Right kidney (tissue), 1 donor: ENCODE measurements at regions not wholly inside any gene's neighbourhood (a gene's known extent, or its start where the extent isn't known, plus 50 kb on each side); places are given as distances from the start of the nearest gene placed in this dataset.

Source experiments
- DNase-seq: peaks from one replicate; pipeline ENCODE4 v3.0.0-alpha.2; 2016

DNA sequence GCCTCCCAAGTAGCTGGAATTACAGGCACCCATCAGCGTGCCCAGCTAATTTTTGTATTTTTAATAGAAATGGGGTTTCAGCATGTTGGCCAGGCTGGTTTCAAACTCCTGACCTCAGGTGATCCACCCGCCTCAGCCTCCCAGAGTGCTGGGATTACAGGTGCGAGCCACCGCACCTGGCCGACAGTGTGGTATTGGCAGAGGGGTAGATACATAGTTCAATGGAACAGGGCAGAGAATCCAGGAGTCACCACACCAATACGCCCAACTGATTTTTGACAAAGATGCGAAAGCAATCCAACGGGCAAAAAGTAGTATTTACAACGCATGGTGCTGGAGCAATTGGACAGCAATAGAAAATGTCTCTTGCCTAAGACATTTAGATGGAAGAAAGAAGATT, 164.0 kb upstream of the PPP1R26 start:
- no peak for DNase-seq

DNA sequence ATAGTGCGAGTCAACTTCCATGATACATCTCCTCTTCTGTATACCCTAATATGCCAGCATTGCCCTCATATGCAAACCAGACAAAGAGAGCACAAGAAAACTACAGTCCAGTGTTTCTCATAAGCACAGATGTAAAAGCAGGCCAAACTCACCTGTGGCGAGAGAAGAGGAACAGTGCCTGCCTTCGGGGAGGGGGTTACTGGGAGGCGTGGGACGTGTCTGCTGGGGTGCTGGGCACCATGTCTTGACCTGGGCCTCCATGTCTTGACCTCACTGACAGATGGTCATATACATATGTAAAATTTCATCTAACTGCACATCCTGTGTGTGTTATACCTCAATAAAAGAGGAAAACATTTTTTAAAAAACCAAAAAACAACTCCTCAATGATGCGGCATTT, 159.3 kb upstream of the PPP1R26 start:
- DNase-seq: no peak

GRCh38 chr9:135320943-135321342, 158.6 kb upstream of the PPP1R26 start:
- no peak for DNase-seq

DNA sequence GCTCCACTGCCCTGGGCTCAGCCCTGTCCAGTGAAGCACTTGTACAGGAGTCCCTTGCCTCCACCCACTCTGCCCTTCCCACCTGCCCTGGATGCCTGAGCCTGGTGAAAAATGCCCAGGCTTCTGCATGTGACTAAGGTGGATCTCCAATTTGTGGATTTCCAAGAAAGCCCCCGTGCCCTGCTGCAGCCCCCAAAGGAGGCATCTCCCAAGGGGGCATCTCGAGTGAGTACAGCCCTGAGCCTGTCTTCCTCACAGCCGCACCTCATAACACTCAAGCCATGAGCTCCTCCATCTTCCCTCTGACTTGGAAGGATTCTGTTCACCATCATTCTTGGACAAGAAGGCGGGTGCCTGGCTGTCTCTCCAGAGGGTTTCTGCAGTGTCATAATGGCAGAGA, 158.0 kb upstream of the PPP1R26 start:
- no peak for DNase-seq

DNA sequence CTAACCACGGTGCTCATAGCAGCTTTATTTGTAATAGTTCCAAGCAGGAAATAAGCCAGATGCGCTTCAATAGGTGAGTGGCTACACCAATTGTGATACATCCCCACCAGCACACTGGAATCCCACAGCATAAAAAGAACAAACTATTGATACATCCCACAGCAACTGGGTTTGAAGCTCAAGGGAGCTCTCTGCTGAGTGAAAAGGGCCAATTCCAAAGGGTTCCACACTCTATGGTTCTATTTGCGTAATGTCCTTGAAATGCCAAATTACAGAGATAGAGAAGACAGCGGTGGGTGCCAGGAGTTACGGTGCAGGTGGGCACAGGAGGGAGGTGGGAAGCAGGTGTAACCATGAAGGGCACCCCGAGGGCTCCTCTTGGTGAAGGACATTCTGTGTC, 155.3 kb upstream of the PPP1R26 start:
- no peak for DNase-seq

DNA sequence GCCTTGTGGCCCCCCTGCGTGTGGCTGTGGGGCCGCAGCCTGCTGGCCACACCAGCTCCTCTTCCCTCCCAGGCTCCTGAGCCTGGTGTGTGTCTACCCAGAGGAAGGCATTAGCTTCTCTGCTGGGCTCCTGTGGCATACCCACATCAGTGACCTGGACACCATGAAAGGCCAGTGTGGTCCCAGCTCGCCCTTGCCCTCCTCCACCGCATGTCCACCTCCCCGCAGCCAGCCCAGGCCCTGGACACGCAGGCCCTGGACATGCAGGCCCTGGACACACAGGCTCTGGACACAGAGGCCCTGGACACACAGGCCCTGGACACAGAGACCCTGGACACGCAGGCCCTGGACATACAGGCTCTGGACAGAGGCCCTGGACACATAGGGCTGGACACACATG, 153.4 kb upstream of the PPP1R26 start:
- no peak for DNase-seq

- no peak for DNase-seq
Observed at GRCh38 chr9:135326633-135327152, 152.9 kb upstream of the PPP1R26 start.

GRCh38 chr9:135328485-135329417, 150.8 kb upstream of the PPP1R26 start:
- no peak for DNase-seq

- DNase-seq: no peak
Observed at GRCh38 chr9:135329571-135330306, 149.8 kb upstream of the PPP1R26 start.

- no peak for DNase-seq
Observed at GRCh38 chr9:135330307-135330631, 149.3 kb upstream of the PPP1R26 start.

DNA sequence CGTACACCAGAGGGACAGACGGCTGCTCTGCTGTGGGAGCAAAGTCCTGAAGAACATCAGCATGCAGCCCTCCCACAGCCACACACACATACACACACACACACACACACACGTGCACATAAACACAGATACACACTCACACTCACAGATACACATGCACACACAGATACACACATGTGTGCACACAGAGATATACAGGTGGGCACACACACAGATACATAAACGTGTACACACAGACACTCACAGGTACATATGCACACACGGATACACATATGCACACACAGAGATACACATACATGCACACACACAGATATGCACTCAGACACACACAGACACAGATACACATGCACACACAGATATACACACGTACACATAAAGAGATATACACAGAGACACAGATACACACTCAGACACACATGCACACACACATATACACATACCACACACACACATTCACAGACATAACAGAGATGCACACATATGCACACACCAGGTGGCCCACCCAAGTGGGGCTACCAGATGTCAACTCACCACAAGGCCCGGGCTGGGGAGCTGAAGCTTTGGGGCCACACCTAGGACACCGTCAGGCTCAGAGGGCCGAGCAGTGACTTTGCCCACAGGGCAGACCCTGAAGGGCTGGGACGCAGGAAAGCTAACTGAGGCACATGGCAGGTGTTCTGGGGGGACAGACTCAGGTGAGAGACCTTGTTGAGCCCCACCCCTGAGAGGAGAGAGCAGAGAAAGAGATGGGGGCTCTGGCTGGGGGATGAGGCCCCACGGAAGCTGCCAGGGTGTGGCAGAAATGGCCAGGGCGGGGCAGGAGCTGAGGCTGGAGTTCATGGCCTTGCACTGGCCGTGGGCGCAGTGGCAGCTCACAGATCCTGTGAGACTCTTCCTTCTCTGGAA, 148.6 kb upstream of the PPP1R26 start:
- DNase-seq: no peak

- DNase-seq: no peak
Observed at GRCh38 chr9:135332516-135332915, 147.1 kb upstream of the PPP1R26 start.

DNA sequence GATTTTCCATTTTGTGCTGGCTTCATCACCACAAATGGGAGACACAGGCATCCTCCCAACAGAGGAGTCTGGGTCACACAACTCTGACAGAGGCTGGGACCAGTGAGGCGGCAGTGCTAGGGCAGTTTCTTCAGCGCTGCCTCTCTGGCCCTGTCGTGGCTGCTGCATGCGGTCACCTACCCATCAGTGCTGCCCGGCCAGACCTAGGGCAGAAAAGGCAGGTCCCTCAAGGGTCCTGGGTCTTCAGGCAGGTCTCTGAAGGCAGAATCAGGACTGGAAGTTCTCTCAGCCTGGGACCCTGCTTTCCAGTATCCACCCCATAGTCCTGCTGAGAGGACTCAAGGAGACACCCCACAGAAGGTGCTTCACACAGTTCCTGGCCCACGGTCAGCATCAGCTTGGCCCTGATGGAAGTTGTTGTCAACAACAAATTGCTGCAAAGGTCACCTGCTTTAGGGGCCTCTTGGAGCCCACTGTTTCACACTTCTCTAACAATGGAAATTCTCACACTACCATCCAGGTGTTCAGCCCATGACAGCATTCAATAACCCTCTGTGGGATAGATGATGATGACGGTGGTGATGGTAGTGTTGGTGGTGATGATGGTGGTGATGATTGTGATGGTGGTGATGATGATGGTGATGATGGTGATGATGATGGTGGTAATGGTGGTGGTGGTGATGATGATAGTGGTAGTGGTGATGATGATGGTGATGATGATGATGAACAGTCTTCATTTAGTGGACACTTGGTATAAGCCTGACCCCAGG, 146.4 kb upstream of the PPP1R26 start:
- DNase-seq: no peak

DNA sequence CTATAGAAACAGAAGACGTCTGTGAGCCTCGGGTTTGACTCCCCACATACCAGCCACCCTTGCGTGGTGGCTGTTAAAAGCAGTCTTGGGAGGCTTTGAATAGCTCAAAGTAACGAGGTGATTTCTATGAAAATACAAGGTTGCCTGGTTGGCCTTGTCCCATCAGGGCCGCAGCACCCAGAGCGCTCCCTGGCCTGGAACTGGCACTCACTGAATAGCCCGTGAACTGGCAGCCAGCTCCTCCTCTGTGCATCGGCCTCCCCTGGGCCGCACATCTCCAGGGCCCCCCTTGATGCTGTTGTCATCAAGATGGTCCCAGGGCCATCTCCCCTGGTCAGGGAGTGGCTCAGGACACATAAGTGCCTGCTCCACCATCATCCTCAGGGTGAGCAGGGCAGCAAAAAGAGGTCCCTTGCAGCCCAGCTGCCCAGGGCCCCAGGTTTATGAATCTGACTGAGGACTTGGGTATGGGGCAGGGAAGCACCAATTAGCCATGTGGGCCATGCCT, 144.6 kb upstream of the PPP1R26 start:
- DNase-seq: no peak

- no peak for DNase-seq
Observed at GRCh38 chr9:135335691-135336181, 143.8 kb upstream of the PPP1R26 start.

GRCh38 chr9:135336722-135337527, 142.7 kb upstream of the PPP1R26 start:
- DNase-seq: no peak

GRCh38 chr9:135338546-135338945, 141.0 kb upstream of the PPP1R26 start:
- no peak for DNase-seq

GRCh38 chr9:135339378-135339973, 140.1 kb upstream of the PPP1R26 start:
- no peak for DNase-seq

- DNase-seq: no peak
Observed at GRCh38 chr9:135340143-135340655, 139.4 kb upstream of the PPP1R26 start.
